ENCODE measurements at regions not wholly inside any gene's neighbourhood (a gene's known extent, or its start where the extent isn't known, plus 50 kb on each side); places are given as distances from the start of the nearest gene placed in this dataset.

GRCh38 chr6:21455071-21455470 lies 138.5 kb upstream of the SOX4 start:
- ChIA-PET POLR2A (no interaction called here), CTCF (no interaction called here)

GRCh38 chr6:21457647-21458046 lies 135.9 kb upstream of the SOX4 start:
- ChIA-PET POLR2A (no interaction called here), CTCF (no interaction called here)

GRCh38 chr6:21459641-21460040 lies 133.9 kb upstream of the SOX4 start:
- POLR2A ChIA-PET: no interaction called here
- CTCF ChIA-PET: no interaction called here

GRCh38 chr6:21461844-21462518 lies 131.6 kb upstream of the SOX4 start:
- ChIA-PET POLR2A (no interaction called here), CTCF (no interaction called here)

- ChIA-PET CTCF (no interaction called here), POLR2A (no interaction called here)
These were observed 131.1 kb upstream of the SOX4 start for GRCh38 chr6:21462519-21462852.

GRCh38 chr6:21467091-21467490 lies 126.5 kb upstream of the SOX4 start:
- ChIA-PET CTCF (no interaction called here), POLR2A (no interaction called here)

- ChIA-PET POLR2A (no interaction called here), CTCF (no interaction called here)
These were observed 125.1 kb upstream of the SOX4 start for GRCh38 chr6:21468461-21468860.

- ChIA-PET CTCF (no interaction called here), POLR2A (no interaction called here)
These were observed 124.3 kb upstream of the SOX4 start for GRCh38 chr6:21469213-21469612.

- CTCF ChIA-PET: no interaction called here
- POLR2A ChIA-PET: no interaction called here
These were observed 117.4 kb upstream of the SOX4 start for GRCh38 chr6:21476112-21476511.

GRCh38 chr6:21478411-21478810 lies 115.1 kb upstream of the SOX4 start:
- CTCF ChIA-PET: no interaction called here
- POLR2A ChIA-PET: no interaction called here

GRCh38 chr6:21478883-21479539 lies 114.5 kb upstream of the SOX4 start:
- CTCF ChIA-PET: no interaction called here

GRCh38 chr6:21486115-21486514 lies 107.4 kb upstream of the SOX4 start:
- ChIA-PET POLR2A (no interaction called here), CTCF (no interaction called here)

More at GRCh38 chr6:21478883-21479539, 114.5 kb upstream of the SOX4 start:
- POLR2A ChIA-PET: no interaction called here

GRCh38 chr6:21489826-21490225 lies 103.7 kb upstream of the SOX4 start:
- POLR2A ChIA-PET: no interaction called here
- CTCF ChIA-PET: no interaction called here

GRCh38 chr6:21491955-21492354 lies 101.6 kb upstream of the SOX4 start:
- ChIA-PET POLR2A (no interaction called here), CTCF (no interaction called here)

GRCh38 chr6:21494505-21494904 lies 99.0 kb upstream of the SOX4 start:
- ChIA-PET CTCF (no interaction called here), POLR2A (no interaction called here)

GRCh38 chr6:21496196-21496595 lies 97.4 kb upstream of the SOX4 start:
- CTCF ChIA-PET: no interaction called here
- POLR2A ChIA-PET: no interaction called here

- POLR2A ChIA-PET: no interaction called here
- CTCF ChIA-PET: no interaction called here
These were observed 96.8 kb upstream of the SOX4 start for GRCh38 chr6:21496706-21497105.

- ChIA-PET POLR2A (no interaction called here), CTCF (no interaction called here)
These were observed 93.1 kb upstream of the SOX4 start for GRCh38 chr6:21500314-21501020.

GRCh38 chr6:21501021-21501354 lies 92.6 kb upstream of the SOX4 start:
- CTCF ChIA-PET: no interaction called here
- POLR2A ChIA-PET: no interaction called here

GRCh38 chr6:21501815-21502214 lies 91.7 kb upstream of the SOX4 start:
- CTCF ChIA-PET: no interaction called here
- POLR2A ChIA-PET: no interaction called here

GRCh38 chr6:21502682-21503081 lies 90.9 kb upstream of the SOX4 start:
- CTCF ChIA-PET: no interaction called here
- POLR2A ChIA-PET: no interaction called here

- ChIA-PET POLR2A (no interaction called here), CTCF (no interaction called here)
These were observed 88.8 kb upstream of the SOX4 start for GRCh38 chr6:21504790-21505189.

All from activated CD8-positive, alpha-beta memory T cell treated with anti-CD3 and anti-CD28 coated beads for 36 hours (primary cell).